ENCODE measurements at regions not wholly inside any gene's neighbourhood (a gene's known extent, or its start where the extent isn't known, plus 50 kb on each side); places are given as distances from the start of the nearest gene placed in this dataset.
A peak's percentile ranks its signal among the peaks of the same experiment; 100 is the strongest.

DNA sequence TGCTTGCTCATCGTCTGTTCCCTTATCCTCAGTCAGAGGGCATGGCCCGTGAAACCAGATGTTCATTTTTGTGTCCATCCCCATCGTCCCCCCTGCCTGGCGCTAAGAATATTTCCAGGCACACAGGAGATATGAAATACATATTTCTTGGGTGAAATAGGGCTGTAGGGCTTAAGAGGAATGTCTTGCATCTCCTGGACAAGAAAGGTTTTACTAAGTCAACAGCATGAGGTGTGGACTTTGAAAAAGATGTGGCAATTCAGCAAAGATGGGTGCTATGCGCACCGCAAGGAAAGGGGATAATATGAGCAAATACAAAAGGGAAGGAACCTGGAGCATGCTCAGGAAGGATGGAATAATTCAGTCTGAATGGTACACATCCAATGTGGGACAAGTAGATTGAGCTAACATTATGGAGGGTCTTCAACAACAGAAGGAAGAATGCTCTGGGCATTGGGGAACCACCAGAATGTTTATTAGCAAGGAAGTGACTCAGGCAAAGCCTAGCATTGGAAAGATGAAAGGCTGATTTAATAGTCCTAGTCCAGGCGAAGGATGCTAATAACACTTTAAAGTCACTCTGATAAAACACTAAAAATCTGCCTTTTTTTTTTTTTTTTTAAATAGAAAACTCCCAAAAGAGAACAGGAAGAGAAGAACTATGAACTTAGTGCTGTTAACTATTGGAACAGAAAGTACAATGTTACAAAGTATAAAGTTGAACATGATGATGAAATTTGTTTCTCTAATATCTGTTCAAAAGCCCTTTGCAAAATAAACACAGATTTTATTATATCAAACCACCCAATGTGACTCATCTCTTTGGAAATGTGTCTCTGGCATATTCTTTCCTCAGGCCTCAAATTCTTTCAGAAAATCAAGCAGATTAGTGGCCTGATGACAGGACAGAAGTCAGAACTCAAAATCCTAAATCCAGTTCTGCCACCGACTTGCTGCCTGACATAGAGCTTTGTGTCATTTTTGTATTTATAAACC is 449.5 kb downstream of the BCAT1 start:
- DNase-seq: no peak
- peak; percentile 48 to 78 for ATAC-seq
- intact Hi-C loops (cut with DNase I): no loop called here

GRCh38 chr12:24496755-24497154 is 452.1 kb downstream of the BCAT1 start:
- DNase-seq (no peak), ATAC-seq (peak in 1 of 2 donors; percentile 55)
- intact Hi-C loops (cut with DNase I): no loop called here

DNA sequence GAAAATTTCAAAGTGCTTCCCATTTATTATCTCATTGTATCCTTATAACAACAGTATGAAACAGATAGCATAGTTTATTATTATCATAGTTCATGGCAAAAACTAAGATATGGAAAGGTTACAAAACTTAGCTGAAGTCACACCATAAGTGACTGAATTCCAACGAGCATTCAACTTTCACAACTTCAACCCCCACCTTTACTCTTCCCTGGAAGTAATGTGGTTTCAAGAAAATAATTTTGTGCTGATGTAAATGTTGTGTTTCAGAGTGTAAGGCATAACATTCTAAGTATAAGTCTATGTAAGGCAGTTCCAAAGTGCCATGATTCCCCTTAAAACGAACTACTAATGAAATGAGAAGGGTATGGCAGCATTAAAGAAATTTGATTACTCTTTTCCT is 454.5 kb downstream of the BCAT1 start:
- intact Hi-C loops (cut with DNase I): no loop called here
- DNase-seq (no peak), ATAC-seq (no peak)

DNA sequence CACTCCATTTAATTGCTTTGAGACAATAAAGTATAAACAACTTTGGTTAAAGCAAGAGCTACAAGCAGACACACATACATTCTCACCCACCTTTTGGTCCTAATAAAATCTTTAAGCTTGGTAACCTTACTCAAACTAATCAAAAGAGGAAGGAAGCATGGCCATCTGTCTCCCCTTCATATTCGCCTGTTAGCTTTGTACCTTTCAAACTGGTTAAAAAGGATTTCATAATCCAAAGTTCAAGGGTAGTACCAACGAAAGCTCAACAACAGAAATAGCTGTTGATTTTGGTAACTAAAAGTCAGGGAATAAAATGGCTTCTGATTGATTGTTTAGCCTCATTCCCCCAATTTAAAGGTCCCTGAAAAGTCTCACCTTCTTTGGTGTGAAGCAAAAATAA is 456.9 kb downstream of the BCAT1 start:
- ATAC-seq: no peak
- intact Hi-C loops (cut with DNase I): no loop called here
- DNase-seq: no peak

DNA sequence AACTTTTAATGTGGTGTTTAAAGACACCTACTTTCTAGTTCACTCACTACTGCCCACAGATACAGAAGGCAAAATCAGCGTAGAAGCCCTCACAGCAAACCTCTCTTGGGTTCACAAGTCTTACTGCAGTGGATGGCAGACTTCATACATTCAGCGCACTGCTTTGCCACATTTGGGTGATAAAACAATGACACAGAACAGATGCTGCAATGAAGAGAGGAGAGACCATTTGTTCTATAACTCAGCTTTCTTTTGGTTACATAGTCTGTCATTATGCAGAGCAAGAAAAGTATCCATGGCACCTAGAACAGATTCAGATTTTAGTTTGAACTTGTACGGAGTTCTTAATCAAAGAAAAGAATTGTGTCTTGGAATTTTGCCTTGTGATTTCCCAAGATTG is 459.0 kb downstream of the BCAT1 start:
- intact Hi-C loops (cut with DNase I): no loop called here
- DNase-seq: no peak
- ATAC-seq: no peak

- intact Hi-C loops (cut with DNase I): no loop called here
- ATAC-seq: no peak
Measured at GRCh38 chr12:24488906-24489619, 459.8 kb downstream of the BCAT1 start.

GRCh38 chr12:24488091-24488596 is 460.8 kb downstream of the BCAT1 start:
- DNase-seq: no peak

More at GRCh38 chr12:24488906-24489619, 459.8 kb downstream of the BCAT1 start:
- no peak for DNase-seq

GRCh38 chr12:24487606-24488005 is 461.3 kb downstream of the BCAT1 start:
- ATAC-seq (no peak), DNase-seq (no peak)
- intact Hi-C loops (cut with DNase I): no loop called here

More at GRCh38 chr12:24488091-24488596, 460.8 kb downstream of the BCAT1 start:
- ATAC-seq: no peak
- intact Hi-C loops (cut with DNase I): no loop called here

DNA sequence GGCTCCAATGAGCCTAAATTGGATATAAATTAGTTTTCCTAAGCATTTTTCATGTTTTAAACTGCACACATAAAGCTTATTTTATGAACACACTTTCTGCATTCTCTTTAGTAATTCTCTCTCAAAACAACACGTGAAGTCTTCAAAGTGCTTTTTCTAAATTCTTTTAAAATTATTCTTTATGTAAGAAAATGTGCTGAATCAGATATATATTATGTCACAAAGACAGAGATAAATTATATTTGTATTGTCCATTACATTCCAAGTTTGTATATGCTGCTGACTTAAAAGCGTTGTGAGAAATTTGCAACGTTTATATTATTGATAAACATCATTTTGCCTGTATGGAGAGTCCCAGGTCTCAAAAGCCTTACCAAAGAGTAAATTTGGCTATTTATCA is 465.2 kb downstream of the BCAT1 start:
- ATAC-seq (no peak), DNase-seq (no peak)
- intact Hi-C loops (cut with DNase I): no loop called here

DNA sequence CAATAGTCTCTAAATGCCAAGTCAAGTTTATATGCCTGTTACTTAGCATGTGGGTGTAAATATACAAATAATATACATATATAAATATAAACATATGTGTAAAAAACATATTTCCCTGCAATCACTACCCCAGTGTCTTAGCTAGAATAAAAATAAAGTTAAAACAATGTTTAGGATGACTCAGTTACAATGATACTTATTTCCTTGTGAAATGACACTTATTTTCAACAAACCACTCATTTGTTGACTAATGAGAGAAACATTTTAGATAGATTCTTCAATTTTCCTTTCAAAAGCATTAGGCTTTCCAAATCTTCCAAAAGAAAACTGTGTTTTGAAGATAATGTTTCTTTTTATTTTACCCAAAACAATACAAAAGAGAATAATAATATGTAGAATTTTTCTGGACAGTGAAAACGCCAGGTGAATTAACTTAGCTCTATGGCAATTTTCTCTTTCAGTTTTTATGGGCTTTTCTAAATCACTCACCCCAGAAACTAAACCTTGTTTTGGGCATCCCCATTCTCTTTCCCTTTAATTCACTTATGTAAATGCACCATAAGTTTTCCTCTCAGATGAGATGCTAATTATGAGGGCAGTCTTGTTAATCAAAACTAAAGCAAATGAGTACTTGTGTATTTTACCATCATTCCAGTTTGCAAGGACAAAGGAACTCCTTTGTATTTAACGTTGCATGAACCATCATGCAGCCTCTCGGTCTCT is 465.9 kb downstream of the BCAT1 start:
- no peak for ATAC-seq
- intact Hi-C loops (cut with DNase I): no loop called here
- no peak for DNase-seq

DNA sequence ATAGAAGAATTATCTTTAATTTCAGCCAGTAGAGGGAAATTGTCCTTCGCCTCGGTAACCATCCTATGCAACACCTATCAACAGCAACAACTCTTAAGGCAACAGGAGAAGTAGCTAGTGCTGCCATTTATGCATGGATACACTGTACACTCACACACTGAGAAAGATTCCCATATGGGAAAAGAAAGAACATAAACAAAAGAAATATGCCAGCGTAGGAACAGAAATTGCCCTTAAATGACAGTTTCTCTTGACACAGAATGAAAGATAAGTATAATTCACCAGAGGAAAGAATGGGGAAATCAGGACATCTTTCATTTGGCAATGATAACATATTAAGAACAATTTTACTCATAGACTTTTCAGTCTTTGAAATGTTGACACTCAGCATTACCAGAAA is 466.9 kb downstream of the BCAT1 start:
- ATAC-seq (no peak), DNase-seq (no peak)
- intact Hi-C loops (cut with DNase I): no loop called here

GRCh38 chr12:24480766-24481449 is 468.0 kb downstream of the BCAT1 start:
- no peak for ATAC-seq
- intact Hi-C loops (cut with DNase I): no loop called here
- no peak for DNase-seq

- intact Hi-C loops (cut with DNase I): no loop called here
- DNase-seq: no peak
- ATAC-seq: no peak
Measured at GRCh38 chr12:24479131-24479530, 469.8 kb downstream of the BCAT1 start.

DNA sequence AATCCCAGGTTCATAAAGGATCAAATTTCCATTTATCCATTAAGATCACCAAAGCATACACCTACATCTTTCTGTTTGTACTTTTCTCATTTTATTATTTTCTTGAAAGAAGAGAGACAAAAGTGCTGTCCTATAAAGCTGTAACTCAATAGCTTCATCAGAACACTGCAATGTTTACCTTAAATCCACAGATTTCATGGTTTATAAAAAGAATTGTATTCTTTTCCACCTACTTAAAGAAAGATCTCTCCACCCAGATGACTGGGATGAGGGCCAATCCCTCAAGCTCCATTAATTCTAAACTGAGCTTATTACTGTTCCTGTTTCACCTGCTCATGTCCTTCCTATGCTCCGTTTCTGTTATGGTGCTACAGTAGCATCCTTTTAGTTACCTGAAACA is 470.6 kb downstream of the BCAT1 start:
- DNase-seq (no peak), ATAC-seq (no peak)
- intact Hi-C loops (cut with DNase I): no loop called here

GRCh38 chr12:24476310-24476709 is 472.6 kb downstream of the BCAT1 start:
- intact Hi-C loops (cut with DNase I): no loop called here
- no peak for DNase-seq
- no peak for ATAC-seq

- no peak for DNase-seq
- peak in 1 of 2 donors; percentile 67 for ATAC-seq
- intact Hi-C loops (cut with DNase I): no loop called here
Measured at GRCh38 chr12:24475337-24475736, 473.6 kb downstream of the BCAT1 start.

DNA sequence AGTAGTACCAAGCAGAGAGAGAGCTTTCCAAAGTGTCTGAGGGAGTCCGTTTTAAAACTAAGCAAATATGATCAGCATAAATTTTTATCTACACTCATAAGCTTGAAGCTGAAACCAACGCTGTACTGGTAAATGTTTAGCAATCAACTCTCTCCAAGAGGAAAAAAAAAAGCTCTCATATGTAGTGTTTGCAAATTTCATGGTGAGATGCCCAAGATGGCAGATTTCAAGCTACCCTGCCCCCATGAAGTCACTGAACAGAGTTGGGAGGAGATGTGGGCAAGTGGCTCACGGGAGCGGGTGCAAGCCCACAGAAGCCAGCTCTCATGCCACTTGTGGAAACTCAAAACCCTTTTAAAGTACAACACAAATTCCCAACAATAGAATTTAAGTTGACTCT is 475.8 kb downstream of the BCAT1 start:
- intact Hi-C loops (cut with DNase I): no loop called here
- no peak for ATAC-seq
- no peak for DNase-seq

DNA sequence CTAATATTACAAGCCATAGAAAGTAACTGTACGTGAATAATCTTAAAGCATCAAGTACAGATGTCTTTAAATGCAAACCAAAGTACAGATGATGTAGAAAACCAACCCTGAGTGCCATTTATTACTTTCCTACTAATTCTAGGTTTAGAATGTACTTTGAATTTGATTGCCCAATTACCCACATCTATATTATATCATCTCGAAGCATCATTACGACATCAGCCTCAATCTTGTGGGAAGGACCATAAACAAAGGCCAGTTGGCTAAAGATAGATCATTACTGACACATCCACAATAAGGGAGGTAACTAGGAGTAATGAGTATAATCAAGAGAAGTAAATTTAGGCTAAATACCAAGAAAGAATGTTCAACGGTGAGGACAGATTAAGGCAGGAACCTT is 478.9 kb downstream of the BCAT1 start:
- no peak for ATAC-seq
- no peak for DNase-seq
- intact Hi-C loops (cut with DNase I): no loop called here

- no peak for DNase-seq
- intact Hi-C loops (cut with DNase I): no loop called here
- no peak for ATAC-seq
Measured at GRCh38 chr12:24469089-24469488, 479.8 kb downstream of the BCAT1 start.
